ENCODE measurements at regions not wholly inside any gene's neighbourhood (a gene's known extent, or its start where the extent isn't known, plus 50 kb on each side); places are given as distances from the start of the nearest gene placed in this dataset.

GRCh38 chr19:31160336-31160926 is 188.8 kb downstream of the TSHZ3 start:
- DNase-seq: no peak

DNA sequence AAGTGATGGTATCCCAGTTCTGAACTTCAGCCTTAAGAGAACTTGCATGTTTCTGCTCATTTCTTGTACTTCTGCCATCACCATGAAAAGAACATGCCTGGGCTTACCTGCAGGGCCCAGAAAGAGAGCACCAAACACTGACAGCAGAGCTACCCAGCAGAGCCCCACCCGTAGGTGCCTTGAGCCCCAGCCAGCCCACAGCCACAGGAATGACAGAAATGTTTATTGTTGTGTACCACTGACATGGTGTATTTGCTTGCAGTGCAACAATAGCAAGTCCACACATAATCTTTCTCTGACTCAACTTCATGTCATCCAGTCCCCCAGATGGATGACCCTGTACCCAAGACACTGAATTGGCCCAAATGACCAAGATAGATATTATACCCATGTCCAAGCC is 195.2 kb downstream of the TSHZ3 start:
- DNase-seq: no peak

GRCh38 chr19:31152906-31153305 is 196.3 kb downstream of the TSHZ3 start:
- DNase-seq: no peak

DNA sequence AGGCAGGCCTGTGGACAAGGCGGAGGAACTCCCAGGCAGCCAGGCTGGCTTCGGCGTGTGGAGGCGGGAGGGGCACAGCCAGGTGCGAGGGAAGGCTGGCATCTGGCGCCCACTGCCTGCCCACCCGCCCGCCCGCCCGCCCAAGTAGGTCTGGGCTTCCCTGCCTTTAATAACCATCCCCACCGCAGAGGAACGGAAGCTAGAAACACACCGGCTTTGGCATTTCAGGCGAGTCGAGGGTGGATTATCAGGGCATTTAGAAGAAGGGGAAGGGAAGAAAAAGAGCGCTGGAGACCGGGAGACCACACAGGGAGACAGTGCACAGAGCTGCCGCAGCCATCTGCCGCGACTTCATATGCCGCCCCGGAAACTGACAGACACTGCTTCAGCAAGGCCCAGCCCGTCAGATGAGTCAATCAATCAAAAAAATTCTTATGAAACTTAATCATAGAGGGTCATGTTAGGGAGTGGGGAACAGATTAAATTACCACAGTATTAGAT is 199.7 kb downstream of the TSHZ3 start:
- DNase-seq: no peak

GRCh38 chr19:31148671-31149070 is 200.6 kb downstream of the TSHZ3 start:
- DNase-seq: no peak

- DNase-seq: no peak
These were observed 202.0 kb downstream of the TSHZ3 start for GRCh38 chr19:31147234-31147633.

- DNase-seq: no peak
These were observed 202.6 kb downstream of the TSHZ3 start for GRCh38 chr19:31146546-31147183.

DNA sequence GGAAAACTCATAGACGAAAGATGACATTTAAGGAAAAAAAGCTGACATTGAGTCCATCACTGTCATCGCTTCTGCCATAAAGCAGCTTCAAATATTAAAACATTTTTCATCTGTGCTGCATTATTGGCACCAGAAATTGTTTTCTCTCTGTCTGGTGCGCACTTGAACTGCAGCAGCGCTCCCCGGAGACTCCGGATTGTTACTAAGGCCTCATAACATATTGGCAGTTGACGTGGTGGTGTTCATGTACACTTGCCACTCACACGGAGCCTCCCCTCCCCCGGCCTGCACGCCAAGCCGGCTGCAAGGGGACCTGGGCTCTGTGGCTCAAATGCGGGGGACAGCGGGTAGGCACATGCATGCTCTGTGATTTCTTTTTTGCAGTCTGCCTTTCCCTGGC is 203.2 kb downstream of the TSHZ3 start:
- no peak for DNase-seq

DNA sequence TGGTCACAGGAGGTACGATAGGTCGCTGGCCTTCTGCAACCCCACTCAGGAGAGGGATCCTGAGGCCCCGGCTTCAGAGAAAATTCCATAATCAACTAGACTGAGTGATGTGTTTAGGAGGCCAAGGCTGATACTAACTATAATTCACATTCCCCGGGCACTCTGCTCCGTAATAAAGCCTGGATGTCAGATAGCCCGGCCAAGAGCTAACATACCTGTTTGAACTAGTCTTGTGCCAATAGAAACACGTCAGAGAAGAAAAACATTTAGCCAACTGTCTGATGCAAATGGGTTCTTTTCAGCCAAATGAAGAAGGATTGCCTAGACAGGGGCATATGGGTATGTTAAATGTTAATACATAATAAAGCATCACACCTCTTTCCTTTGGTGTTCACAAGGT is 204.2 kb downstream of the TSHZ3 start:
- DNase-seq: no peak

DNA sequence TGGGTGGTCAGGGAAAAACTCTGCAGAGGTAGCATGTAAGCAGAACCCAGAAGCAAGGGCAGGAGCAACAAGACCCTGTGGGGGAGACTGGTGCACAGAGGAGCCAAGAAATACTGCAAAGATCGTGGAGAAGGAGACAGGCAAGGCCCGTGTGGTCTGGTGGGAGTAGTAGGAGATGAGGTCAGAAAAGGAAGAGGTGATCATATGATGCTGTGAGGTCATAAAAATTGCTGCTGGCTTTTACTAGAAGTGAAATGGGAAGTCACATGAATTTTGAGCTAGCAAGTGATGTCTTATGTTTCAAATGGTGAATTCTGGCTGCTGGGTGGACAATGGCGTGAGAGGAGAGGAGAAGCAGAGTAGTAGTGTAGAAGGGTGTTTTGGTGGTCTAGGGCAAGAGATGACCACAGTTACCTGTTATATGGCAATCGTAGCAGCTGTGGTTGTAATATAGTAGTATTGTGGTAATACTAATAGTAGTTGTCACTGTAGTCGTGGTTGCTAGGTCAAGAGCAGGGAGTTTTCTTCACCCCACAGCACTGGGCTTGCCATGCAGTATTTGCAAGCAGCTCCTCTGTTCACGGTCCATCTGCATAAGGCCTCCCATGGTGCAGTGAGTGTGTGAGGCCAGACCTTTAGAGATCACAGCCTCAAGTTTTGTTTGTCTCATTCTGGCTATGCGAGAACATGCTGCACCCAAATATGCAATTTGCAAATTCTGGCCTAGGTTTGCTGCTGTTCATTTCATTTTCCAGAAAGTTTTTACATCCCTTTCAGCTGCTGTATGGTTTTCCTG is 205.0 kb downstream of the TSHZ3 start:
- no peak for DNase-seq

- DNase-seq: no peak
These were observed 207.9 kb downstream of the TSHZ3 start for GRCh38 chr19:31141301-31141700.

DNA sequence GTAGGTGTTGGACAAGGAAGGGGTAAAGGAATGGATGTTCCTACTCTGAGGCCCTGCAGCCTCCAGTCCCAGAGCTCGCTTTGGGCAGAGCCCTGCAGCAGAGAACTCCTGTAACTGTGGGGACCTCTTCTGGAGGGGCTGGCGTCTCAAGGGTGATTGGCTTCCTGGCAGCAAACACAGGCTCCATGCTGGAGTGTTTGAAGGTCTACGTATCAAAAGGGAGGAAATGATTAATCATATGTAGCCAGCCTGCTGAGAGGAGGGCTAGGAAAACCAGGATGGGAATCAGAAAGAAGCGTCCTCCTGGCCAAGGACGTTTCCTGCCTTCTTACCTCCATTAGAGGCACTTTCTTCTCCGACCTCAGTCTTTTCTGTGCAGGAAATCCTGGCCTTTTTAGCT is 208.5 kb downstream of the TSHZ3 start:
- no peak for DNase-seq

DNA sequence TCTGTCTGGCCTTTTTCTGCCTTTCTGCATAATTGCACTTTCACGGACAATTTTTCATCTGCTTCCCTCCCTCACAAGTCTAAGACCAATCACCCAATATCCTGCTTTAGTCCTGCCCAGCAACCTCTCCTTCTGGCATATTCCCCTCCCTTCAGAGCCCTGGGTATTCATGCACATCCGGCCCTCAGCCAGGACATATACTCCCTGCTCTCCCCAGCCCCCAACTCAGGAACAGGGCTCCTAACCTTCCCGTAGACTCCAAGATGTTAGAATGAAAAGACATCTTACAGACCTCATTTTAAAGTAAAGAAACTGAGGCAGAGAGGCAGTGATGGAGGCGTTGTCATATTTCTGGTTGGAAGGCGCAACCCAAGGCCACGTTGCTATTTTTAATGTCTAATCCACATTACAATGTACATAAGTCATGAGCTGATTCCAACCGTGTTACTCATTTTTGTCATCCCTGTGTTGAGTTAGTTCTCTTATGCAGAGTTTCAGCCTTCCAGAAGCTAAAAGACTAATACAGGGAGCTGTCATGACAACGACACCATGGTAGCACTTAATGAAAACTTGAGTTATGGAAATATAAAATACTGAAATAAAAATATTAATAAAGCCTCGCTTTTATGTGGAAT is 209.2 kb downstream of the TSHZ3 start:
- no peak for DNase-seq

DNA sequence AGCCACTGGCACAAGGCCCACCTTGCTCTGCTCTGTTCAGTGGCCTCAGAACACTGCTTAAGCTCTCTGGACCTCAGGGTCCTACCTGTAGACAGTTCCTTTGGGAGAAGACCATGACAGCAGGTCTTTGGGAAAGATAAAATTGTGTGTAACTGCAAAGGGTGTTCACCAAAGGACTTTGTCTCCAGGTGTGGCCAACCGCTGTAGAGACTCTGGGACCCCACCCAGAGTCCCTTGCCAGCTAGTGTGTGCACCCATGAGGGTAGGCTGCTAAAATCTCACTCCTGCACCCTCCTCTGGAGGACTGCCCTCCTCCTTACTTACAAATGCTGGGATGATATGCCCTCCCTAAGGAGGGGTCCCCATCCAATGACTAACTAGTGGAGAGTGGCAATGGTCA is 211.2 kb downstream of the TSHZ3 start:
- DNase-seq: no peak

- no peak for DNase-seq
These were observed 213.4 kb downstream of the TSHZ3 start for GRCh38 chr19:31135841-31136240.

DNA sequence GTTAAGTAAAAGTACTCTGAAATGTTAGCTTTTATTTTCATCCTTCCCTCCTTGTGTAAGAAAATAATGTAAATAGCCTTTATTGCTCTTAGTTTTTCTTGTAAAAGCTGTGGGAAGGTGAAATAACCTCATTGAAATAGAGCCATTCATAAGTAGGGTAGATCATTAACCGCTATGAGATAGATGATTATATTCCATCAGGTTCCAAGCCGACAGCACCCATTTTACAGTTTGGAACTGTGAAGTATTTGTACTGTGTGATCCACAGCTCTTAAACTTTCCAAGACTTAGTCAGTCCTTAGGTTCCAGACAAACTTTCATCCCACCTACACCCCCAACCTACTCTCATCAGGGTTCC is 216.5 kb downstream of the TSHZ3 start:
- no peak for DNase-seq

DNA sequence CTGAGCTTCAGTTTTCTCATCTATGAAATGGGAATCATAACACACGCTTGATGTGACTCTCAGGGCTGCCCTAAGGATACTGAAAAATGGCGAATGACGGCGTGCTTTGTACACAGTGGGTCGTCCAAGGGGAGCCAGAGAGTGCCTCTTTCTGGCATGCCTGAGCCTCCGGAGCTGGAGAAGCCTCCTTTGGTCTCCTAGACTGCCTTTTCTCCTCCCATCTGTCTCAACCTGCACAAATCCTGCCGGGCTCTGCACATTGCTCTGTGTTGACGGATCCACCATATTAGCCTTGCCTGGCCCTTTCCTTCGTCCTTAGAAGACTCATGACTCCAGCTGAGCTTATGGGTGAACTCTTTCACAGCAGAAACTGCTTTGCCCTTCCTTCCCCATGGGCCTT is 220.9 kb downstream of the TSHZ3 start:
- DNase-seq: no peak

GRCh38 chr19:31127134-31127967 is 221.9 kb downstream of the TSHZ3 start:
- DNase-seq: peak in 1 of 51 donors; percentile 7

GRCh38 chr19:31126236-31126635 is 223.0 kb downstream of the TSHZ3 start:
- no peak for DNase-seq

DNA sequence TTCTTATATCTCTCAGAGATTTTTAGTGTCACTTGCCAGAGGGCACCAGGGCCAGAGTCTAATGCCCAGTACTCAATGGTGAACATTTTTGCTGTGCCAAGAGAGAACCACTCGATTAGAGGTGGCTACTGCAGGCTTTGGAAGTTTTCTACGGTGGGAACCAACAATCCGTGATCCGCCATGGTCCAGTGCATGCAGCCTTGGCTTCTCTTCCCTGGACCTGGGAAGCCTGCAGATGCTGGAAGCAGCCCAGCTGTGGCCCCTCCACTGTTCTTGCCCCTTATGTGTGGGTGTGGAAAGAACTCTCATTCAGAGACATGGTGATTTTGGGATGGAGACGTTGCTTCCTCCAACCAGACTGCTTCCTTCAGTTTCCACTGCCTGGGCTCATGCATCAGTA is 224.2 kb downstream of the TSHZ3 start:
- DNase-seq: no peak

DNA sequence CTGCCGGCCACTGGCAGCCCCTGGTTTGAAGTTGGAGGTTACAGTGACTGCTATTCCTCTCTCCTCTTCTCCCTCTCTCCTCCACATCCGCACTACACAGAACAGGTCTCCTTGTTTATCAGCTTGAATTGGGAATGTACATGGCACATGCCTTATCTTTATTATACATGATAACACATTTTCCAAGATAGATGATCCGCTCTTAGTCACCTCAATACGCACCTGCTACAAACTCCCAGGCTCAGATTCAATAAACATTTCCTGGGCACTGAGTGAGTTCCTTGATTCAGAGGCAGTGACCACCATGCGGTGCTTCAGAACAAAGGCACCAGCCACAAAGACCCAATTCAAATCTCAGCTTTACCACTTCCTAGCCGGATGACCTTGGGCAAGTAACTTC is 227.7 kb downstream of the TSHZ3 start:
- DNase-seq: no peak
